Thyroid gland (tissue), 4 donors: ENCODE measurements at regions not wholly inside any gene's neighbourhood (a gene's known extent, or its start where the extent isn't known, plus 50 kb on each side); places are given as distances from the start of the nearest gene placed in this dataset.

ENCODE experiments used
- CTCF ChIP-seq, 6 experiments: fragments of 200-600 bp in 3 of 6; fragments of 450-650 bp in 3 of 6; sonication (generic) in 3 of 6; IDR thresholded peaks; one replicate each; pipeline ENCODE4 v1.5.1; 2016 to 2019; ENCODE audit warnings: antibody characterized with exemption in 6 of 6, mild to moderate bottlenecking in 2 of 6, inconsistent platforms in 1 of 6, moderate library complexity in 1 of 6
- POLR2A ChIP-seq, 2 donors: fragments of 450-650 bp; IDR thresholded peaks; one replicate each; pipeline ENCODE4 v1.6.1; 2017; ENCODE audit warnings: antibody characterized with exemption in 2 of 2, mild to moderate bottlenecking in 2 of 2, moderate library complexity in 1 of 2

DNA sequence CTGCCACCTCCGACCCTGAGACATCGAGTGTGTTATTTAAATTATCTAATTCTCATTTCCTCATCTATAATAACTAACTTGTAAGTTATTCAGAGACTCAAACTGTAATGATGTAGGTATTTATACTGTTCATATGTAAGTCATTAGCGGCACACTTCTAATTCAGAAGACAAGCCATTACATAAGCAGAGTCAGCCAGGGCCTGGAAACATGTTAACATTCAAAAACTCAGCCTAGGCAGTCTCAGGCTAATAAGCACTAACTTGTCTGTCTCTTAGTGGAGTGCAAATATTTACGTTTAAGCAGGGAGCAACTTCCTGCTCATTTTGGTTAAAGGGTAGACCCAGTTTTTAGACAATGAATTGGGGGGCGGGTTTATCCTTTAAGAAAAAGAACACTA, 598.4 kb downstream of the ACTL7B start:
- TF ChIP-seq CTCF (IDR thresholded peaks at IDR 0.05), result no peak
- TF ChIP-seq POLR2A (IDR thresholded peaks at IDR 0.05), result no peak
